ENCODE measurements at regions not wholly inside any gene's neighbourhood (a gene's known extent, or its start where the extent isn't known, plus 50 kb on each side); places are given as distances from the start of the nearest gene placed in this dataset.

DNA sequence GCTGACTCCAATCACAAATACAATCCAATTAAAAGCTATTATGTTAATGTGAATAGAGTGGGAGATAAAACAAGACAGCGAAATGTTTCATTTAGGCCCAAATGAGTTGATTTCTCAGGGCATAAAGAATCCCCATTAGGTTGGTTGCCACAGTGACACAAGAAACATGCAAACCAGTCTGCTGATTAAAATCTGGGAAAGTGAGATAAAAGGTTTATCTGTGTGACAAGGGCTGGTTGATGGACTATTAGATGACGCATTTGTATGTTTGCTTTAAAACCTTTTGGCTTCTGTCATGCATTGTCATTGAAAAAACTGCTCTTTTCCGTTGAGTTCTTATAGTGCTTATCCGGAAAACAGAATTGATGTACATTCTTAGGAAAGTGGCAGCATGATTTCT lies 658.2 kb downstream of the GATA3 start:
- Histone ChIP-seq H3K4me2 (ENCODE audit: insufficient read depth, low read length) (no peak overlapping the region), H3K27me3 (ENCODE audit: control insufficient read depth in 2 of 2, insufficient read depth in 2 of 2, low read length in 2 of 2) (no peaks in the 10 kb centered on the region), H3K4me1 (ENCODE audit: control insufficient read depth, extremely low read depth, insufficient read depth, low read length) (no peaks in the 10 kb centered on the region), H2AFZ (ENCODE audit: low read depth, low read length) (no peak overlapping the region), H3K36me3 (ENCODE audit: control insufficient read depth in 2 of 2, extremely low read depth in 1 of 2, insufficient read depth in 2 of 2, low read length in 2 of 2) (no peaks in the 10 kb centered on the region), H3K79me2 (ENCODE audit: control insufficient read depth, insufficient read depth, low read length) (no peaks in the 10 kb centered on the region), H3K9me3 (replicated peaks; ENCODE audit: control insufficient read depth, insufficient read depth, low read length) (no peaks in the 10 kb centered on the region), H3K27ac (ENCODE audit: insufficient read depth, low read depth, low read length) (no peak overlapping the region), H4K20me1 (replicated peaks; ENCODE audit: control insufficient read depth, extremely low read depth, insufficient read depth, low read length) (no peaks in the 10 kb centered on the region), H3K9me1 (replicated peaks; ENCODE audit: control insufficient read depth, extremely low read depth, insufficient read depth, low read length) (no peaks in the 10 kb centered on the region), H3K4me3 (replicated peaks in 1 of 3; ENCODE audit: insufficient read depth in 1 of 3, low read depth in 1 of 3, low read length in 3 of 3) (no peak overlapping the region), H3K9ac (replicated peaks; ENCODE audit: extremely low read depth, insufficient read depth, low read length) (no peak overlapping the region)
- FAIRE-seq (no peak), DNase-seq (ENCODE audit: low read depth, low spot score) (no peak)
- TF ChIP-seq MYC (IDR thresholded peaks at IDR 0.05; ENCODE audit: low read depth, low read length) (no peak), JUN (IDR thresholded peaks at IDR 0.05; ENCODE audit: borderline replicate concordance, insufficient read depth, insufficient read length, low read depth) (no peak), EZH2 (IDR thresholded peaks at IDR 0.05; ENCODE audit: borderline replicate concordance, low read depth, low read length, severe bottlenecking) (no peak), GATA2 (IDR thresholded peaks at IDR 0.05; ENCODE audit: insufficient read depth, insufficient read length, low read depth, low read length) (no peak), CTCF (IDR thresholded peaks at IDR 0.05; ENCODE audit: extremely low read depth in 1 of 2, insufficient read depth in 1 of 2, low read depth in 1 of 2, low read length in 2 of 2) (no peak), MAX (IDR thresholded peaks at IDR 0.05; ENCODE audit: insufficient read depth, insufficient read length) (no peak), POLR2A (IDR thresholded peaks at IDR 0.05; ENCODE audit: low read depth, low read length) (no peak), FOS (IDR thresholded peaks at IDR 0.05; ENCODE audit: borderline replicate concordance, insufficient read depth, low read length) (no peak), POLR2AphosphoS5 (IDR thresholded peaks at IDR 0.05; ENCODE audit: insufficient read depth, low read depth, low read length) (no peak)
- POLR2A ChIA-PET = no interaction called here
- no TSS peak for BruUV-seq (replicated peaks)
- CTCF ChIA-PET = no interaction called here
- intact Hi-C loops (cut with micrococcal nuclease) = no loop called here
- dilution Hi-C loops (cut with MboI; ENCODE audit: extremely low pct_ligation_motif_present, low sequenced_read_pairs) = no loop called here

Data from endothelial cell of umbilical vein (primary cell).